ENCODE measurements at regions not wholly inside any gene's neighbourhood (a gene's known extent, or its start where the extent isn't known, plus 50 kb on each side); places are given as distances from the start of the nearest gene placed in this dataset.

DNA sequence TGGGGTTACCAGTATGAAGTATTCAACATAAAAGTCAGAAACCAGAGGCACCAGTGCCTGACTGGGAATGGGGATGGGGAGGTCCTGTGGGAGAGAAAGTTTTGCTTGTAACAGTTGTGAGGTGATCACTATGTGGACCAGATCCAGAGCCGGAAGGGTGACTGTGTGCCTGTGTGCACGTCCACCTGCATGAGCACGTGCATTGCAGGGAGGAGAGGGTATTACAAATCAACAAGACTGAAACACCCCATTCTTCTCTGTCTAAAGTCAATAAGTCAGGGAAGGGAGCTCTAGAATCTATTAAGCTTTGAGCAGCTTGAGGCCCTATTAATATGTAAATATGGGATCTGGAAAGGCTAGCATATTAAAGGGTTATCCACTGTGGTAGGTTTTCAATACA, 241.0 kb upstream of the ACVR2A start:
- no peak for DNase-seq (ENCODE audit: low read depth in 2 of 2)
- Histone ChIP-seq H3K27ac (ENCODE audit: insufficient read depth, low read length) (no peak overlapping the region), H3K36me3 (ENCODE audit: control insufficient read depth, insufficient read depth, low read length) (no peaks in the 10 kb centered on the region), H4K20me1 (ENCODE audit: control insufficient read depth, extremely low read depth, insufficient read depth, low read length) (no peaks in the 10 kb centered on the region), H3K27me3 (ENCODE audit: control insufficient read depth, insufficient read depth, low read length) (no peaks in the 10 kb centered on the region), H3K4me3 (replicated peaks in 1 of 4; ENCODE audit: control extremely low read depth in 1 of 4, insufficient read depth in 1 of 4, low read depth in 3 of 4, low read length in 4 of 4) (no peak overlapping the region), H3K4me2 (ENCODE audit: extremely low read depth, insufficient read depth, low read length) (no peak overlapping the region), H3K9ac (ENCODE audit: insufficient read depth, low read length) (no peak overlapping the region), H3K79me2 (ENCODE audit: control insufficient read depth, insufficient read depth, low read length) (no peaks in the 10 kb centered on the region), H3K9me3 (ENCODE audit: control insufficient read depth, insufficient read depth, low read depth, low read length) (no peaks in the 10 kb centered on the region), H3K4me1 (ENCODE audit: control insufficient read depth, extremely low read depth, insufficient read depth, low read length) (no peaks in the 10 kb centered on the region), H2AFZ (ENCODE audit: low read length) (no peak overlapping the region)
- TF ChIP-seq EZH2 (IDR thresholded peaks at IDR 0.05; ENCODE audit: low read length, missing control alignments) = no peak

DNA sequence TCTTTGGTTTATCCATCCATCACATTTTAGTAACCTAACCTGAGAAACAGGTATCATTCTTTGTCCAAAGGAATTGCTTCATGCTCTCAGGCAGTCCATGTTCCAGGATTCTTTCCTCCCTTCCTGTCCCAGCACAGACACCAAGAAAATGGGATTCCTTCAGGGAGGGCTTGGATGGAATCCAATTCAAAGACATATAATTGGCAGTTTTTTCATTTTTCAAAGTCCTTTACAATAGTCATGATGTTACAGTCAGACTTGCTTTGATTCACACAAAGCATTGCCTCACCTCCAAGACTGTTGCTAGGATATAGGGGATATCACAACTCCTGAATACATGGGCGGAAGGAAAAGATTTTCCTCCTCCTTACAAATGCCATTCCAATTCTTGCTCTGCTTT, 241.4 kb upstream of the ACVR2A start:
- no peaks in the 10 kb centered on the region for H3K27me3 ChIP-seq (ENCODE audit: control insufficient read depth, insufficient read depth, low read length)
- H3K4me2 ChIP-seq (ENCODE audit: extremely low read depth, insufficient read depth, low read length) = no peak overlapping the region
- H3K4me1 ChIP-seq (ENCODE audit: control insufficient read depth, extremely low read depth, insufficient read depth, low read length) = no peaks in the 10 kb centered on the region
- DNase-seq (ENCODE audit: low read depth in 2 of 2) = no peak
- TF ChIP-seq, protein P1, sequence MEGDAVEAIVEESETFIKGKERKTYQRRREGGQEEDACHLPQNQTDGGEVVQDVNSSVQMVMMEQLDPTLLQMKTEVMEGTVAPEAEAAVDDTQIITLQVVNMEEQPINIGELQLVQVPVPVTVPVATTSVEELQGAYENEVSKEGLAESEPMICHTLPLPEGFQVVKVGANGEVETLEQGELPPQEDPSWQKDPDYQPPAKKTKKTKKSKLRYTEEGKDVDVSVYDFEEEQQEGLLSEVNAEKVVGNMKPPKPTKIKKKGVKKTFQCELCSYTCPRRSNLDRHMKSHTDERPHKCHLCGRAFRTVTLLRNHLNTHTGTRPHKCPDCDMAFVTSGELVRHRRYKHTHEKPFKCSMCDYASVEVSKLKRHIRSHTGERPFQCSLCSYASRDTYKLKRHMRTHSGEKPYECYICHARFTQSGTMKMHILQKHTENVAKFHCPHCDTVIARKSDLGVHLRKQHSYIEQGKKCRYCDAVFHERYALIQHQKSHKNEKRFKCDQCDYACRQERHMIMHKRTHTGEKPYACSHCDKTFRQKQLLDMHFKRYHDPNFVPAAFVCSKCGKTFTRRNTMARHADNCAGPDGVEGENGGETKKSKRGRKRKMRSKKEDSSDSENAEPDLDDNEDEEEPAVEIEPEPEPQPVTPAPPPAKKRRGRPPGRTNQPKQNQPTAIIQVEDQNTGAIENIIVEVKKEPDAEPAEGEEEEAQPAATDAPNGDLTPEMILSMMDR (conservative IDR thresholded peaks at IDR 0.05 in 1 of 2, IDR thresholded peaks at IDR 0.05 in 1 of 2; ENCODE audit: low read depth in 1 of 2, low read length in 2 of 2) = no peak
- TF ChIP-seq EZH2 (IDR thresholded peaks at IDR 0.05; ENCODE audit: low read length, missing control alignments) = no peak
- no peaks in the 10 kb centered on the region for H3K9me3 ChIP-seq (ENCODE audit: control insufficient read depth, insufficient read depth, low read depth, low read length)
- H3K9ac ChIP-seq (ENCODE audit: insufficient read depth, low read length) = no peak overlapping the region
- no peaks in the 10 kb centered on the region for H3K36me3 ChIP-seq (ENCODE audit: control insufficient read depth, insufficient read depth, low read length)
- no peaks in the 10 kb centered on the region for H3K79me2 ChIP-seq (ENCODE audit: control insufficient read depth, insufficient read depth, low read length)
- no peaks in the 10 kb centered on the region for H4K20me1 ChIP-seq (ENCODE audit: control insufficient read depth, extremely low read depth, insufficient read depth, low read length)
- H3K4me3 ChIP-seq (replicated peaks in 1 of 4; ENCODE audit: control extremely low read depth in 1 of 4, insufficient read depth in 1 of 4, low read depth in 3 of 4, low read length in 4 of 4) = no peak overlapping the region
- no peak overlapping the region for H2AFZ ChIP-seq (ENCODE audit: low read length)
- H3K27ac ChIP-seq (ENCODE audit: insufficient read depth, low read length) = no peak overlapping the region

DNA sequence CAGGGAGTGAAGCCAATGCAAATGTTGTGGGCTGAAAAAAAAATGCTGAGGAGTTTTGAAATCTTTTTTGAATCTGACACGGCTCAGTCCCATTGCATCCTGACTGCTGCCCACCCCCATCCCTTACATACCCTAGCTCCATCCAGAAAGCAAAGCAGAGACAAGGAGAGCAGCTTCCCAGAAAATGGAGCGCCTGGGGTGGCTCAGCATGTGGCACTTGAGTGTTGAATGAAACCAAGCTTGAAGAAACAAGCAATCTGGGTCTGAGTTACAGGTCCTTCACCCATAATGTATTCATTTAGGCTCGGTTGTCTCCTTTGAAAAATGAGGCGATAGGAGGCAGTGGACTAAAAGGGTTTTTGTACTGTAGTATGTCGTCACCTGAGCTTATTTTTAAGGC, 244.2 kb upstream of the ACVR2A start:
- no peaks in the 10 kb centered on the region for H3K27me3 ChIP-seq (ENCODE audit: control insufficient read depth, insufficient read depth, low read length)
- H3K36me3 ChIP-seq (ENCODE audit: control insufficient read depth, insufficient read depth, low read length) = no peaks in the 10 kb centered on the region
- no peaks in the 10 kb centered on the region for H3K79me2 ChIP-seq (ENCODE audit: control insufficient read depth, insufficient read depth, low read length)
- TF ChIP-seq, protein P1 (conservative IDR thresholded peaks at IDR 0.05 in 1 of 2, IDR thresholded peaks at IDR 0.05 in 1 of 2; ENCODE audit: low read depth in 1 of 2, low read length in 2 of 2) = no peak
- no peak for TF ChIP-seq EZH2 (IDR thresholded peaks at IDR 0.05; ENCODE audit: low read length, missing control alignments)
- H3K27ac ChIP-seq (ENCODE audit: insufficient read depth, low read length) = no peak overlapping the region
- H4K20me1 ChIP-seq (ENCODE audit: control insufficient read depth, extremely low read depth, insufficient read depth, low read length) = no peaks in the 10 kb centered on the region
- no peak overlapping the region for H2AFZ ChIP-seq (ENCODE audit: low read length)
- no peaks in the 10 kb centered on the region for H3K4me1 ChIP-seq (ENCODE audit: control insufficient read depth, extremely low read depth, insufficient read depth, low read length)
- H3K9ac ChIP-seq (ENCODE audit: insufficient read depth, low read length) = no peak overlapping the region
- H3K4me2 ChIP-seq (ENCODE audit: extremely low read depth, insufficient read depth, low read length) = no peak overlapping the region
- DNase-seq (ENCODE audit: low read depth in 2 of 2) = no peak
- H3K9me3 ChIP-seq (ENCODE audit: control insufficient read depth, insufficient read depth, low read depth, low read length) = no peaks in the 10 kb centered on the region
- no peak overlapping the region for H3K4me3 ChIP-seq (replicated peaks in 1 of 4; ENCODE audit: control extremely low read depth in 1 of 4, insufficient read depth in 1 of 4, low read depth in 3 of 4, low read length in 4 of 4)

Measured in fibroblast of lung (primary cell).